ENCODE measurements at regions not wholly inside any gene's neighbourhood (a gene's known extent, or its start where the extent isn't known, plus 50 kb on each side); places are given as distances from the start of the nearest gene placed in this dataset.

DNA sequence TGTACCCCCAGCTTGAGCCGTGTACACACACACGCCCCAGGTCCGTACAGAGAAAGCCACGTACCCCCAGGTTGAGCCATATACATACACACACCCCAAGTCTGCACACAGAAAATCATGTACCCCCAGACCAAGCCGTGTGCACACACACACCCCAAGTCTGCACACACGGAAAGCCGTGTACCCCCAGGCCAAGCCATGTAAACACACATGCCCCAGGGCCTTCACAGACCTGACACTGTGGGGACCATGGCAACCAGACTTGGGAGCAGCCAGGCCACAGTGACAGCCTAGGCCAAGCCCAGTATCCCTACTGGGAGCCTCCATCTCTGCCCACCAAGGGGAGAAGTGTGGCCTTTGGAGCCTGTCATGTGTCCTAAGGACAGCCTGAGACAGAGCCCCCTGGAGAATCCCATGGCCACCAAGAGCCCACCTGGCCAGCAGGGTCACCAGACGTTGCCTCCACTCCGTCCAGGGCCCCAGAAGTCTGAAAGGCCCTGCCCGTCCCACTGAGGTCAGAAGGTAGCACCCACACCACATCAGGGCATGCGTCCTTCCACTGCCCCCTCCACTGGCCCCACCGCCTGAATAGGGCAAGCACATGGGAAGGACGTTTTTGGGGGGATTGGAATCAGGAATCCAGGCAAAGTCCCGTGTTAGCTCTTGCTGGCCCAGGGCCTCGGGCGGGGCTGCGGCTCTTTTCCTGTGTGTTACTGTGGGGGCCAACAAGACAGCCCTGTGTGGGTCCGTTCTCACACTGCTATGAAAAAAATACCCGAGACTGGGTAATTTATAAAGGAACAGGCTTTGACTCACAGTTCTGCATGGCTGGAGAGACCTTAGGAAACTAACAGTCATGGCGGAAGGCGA, 636.7 kb downstream of the TBC1D22A start:
- DNase-seq, result no peak

DNA sequence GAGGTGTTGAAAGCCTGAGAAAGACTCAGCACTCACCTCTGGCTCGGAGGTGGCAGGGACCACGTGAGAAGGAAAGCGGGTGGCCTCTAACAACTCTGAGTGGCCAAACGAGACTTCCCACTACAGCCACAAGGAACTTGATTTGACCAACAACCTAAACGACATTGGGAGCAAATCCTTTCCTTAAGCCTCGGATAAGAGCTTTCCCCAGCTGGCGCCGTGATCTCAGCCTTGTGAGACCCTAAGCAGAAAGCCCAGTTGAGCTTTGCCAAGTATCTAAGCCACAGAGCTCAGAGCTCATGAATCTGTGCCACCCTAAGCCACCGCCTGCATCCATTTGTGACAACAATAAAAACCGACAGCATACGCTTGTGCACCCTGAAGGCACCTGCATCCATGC, 636.0 kb downstream of the TBC1D22A start:
- no peak for DNase-seq

DNA sequence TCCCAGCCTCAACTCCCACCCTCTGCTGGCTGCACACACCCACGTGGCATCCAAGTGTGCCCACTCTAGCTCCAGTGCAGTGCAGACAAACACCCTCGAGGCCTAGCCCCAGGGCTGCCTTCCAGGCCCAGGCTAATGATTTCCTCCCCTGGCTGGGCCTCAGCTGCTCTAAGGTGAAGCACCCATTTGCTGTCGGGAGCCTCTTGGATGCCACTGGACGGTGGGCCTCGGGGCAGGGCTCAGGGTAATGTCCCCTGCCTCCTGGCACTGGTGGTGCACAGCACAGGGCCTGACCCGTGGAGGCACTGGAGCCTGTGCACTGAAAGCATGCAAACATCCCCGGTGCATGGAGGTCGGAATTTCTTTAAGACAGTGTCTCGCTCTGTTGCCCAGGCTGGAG, 635.2 kb downstream of the TBC1D22A start:
- no peak for DNase-seq

DNA sequence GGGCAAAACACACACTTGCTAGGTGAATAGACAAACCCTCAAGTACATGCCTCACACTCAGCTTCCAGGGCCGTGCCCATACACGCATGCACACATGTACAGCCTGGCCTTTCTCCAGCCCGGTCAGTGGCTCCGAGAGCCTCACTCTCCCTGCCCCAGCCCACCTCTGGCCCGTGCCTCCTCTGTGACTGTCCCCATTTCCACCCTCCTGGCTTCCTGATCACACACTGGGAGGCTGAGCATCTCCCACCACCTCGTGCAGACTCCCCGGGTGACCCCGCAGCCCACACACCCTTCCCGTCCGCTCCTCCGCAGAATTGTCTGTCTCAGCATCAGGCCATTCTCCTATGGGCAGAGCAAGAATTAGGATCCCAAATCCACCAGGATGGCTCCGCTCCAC, 634.1 kb downstream of the TBC1D22A start:
- DNase-seq, result no peak

DNA sequence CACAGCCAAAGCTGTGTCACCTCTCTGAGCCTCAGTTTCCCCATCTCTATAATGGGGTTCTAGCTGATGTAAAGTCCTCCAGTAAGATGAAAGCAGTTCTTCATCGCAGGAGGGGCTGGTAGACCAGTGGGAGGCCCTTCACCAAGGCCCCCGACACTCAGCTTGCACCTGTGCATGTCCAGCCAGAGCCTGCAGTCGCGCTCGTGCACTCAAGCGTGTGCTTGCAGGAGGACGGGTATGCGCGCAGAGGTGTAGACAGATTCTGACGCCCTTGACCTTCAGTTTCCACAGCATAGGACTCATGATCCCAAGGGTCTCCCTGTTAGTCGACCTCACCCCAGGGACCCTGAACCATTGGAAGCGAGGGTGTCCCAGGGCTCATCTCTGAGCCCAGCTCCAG, 633.7 kb downstream of the TBC1D22A start:
- DNase-seq, result no peak

DNA sequence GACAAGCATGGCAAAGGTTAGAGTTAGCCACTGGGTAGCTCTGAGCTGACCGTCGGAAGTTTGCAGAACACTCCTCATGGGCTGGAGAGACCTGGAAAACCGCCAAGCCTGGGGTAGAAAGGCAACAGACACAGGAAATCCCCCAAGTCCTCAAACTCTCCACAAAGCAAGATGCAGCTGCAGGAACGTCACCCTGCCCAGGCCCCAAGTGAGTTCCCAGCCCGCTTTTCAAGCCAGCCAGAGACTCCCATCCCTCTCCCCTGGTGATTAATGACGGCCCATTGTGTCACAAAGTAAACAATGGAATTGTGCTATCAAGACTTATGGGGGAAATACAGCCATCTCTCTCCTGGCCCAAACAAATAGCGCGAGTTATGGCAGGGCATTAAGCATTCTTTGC, 633.0 kb downstream of the TBC1D22A start:
- DNase-seq, result no peak

DNA sequence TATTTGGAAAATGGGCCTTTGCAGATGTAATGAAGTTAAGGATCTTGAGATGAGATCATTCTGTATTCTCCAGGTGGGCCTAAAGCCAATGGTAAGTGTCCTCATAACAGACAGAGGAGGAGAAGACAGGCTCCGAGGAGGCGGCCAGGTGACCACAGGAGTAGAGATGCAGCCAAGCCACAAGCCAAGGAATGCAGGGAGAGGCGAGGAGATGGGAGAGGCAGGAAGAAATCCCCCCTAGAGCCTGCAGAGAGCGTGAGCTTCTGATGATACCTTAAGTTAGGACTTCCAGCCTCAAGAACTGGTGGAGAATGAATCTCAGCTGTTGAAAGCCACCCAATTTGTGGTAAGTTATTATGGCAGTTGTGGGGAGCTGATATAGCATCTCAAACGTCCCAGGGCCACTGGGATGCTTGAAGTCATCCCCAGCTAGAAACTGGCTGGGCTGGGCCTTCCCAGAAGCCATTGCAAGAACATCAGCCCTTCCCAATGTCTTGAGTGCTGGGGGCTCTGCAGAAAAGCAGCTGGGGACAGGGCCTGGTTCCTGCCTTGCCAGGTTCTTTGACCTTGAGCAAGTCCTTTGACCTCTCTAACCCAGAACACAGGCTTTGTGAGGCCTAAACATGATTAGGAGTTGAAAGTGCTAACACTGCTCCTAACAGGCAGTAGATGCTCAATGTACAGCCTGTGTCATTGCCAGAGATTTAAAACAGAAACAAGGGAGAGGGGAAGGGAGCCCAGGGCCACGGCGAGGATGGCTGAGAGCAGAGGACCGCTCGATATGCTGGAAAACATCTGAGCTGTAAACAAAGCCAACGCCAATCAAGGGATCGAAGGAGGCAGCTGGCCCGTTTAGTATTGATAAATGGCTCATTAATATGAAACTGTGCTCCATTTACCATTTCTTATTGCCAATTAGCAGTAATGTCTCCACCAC, 632.3 kb downstream of the TBC1D22A start:
- no peak for DNase-seq

DNA sequence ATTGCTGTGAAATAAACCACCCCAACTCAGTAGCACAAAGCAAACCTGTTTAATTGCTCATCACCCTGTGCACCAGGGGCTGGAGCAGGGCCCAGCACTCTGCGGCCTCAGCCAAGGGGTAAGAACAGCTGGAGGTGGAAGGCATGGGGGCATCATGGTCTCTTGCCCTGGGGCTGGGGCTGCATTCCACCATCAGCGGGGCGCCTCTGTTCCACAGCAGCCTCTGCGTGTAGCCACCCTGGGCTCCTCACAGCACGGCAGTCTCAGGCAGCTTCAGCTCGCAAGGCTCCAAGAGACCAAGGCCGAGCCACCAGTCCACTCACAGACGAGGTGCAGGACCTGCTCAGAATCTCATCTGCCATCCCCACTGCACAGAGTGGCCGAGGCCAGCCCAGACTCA, 630.7 kb downstream of the TBC1D22A start:
- DNase-seq, result no peak

DNA sequence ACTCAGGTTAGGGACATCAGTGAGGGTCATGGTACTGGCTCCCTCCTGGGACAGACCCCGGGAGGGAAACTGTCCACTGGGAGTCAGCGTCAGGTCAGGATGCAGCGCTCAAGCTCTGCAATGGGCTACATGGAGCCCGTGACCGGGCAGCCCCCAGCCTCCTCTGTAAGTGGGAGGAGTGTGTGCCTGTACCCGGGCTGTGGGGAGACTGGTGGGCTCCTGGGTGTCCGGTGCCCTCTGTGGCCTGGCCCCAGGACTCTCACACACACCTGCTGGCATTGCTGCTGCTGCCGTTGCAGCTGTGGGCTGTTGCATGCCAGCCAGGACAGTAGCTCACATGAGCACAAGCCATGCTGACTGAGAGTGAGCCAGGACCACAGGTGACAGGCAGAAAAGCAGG, 630.3 kb downstream of the TBC1D22A start:
- DNase-seq, result no peak

DNA sequence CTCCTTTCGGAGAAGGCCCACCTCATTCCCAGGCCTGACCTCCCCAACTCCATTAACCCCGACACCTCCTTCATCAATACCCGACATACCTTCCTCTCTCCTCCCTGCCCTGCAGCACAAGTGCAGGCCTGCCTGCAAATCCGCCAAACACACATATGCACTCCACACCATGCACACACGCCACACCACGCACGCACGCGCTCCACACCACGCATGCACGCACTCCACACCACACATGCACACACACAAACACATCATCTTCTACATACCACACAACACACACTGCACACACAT, 629.6 kb downstream of the TBC1D22A start:
- DNase-seq, result no peak

DNA sequence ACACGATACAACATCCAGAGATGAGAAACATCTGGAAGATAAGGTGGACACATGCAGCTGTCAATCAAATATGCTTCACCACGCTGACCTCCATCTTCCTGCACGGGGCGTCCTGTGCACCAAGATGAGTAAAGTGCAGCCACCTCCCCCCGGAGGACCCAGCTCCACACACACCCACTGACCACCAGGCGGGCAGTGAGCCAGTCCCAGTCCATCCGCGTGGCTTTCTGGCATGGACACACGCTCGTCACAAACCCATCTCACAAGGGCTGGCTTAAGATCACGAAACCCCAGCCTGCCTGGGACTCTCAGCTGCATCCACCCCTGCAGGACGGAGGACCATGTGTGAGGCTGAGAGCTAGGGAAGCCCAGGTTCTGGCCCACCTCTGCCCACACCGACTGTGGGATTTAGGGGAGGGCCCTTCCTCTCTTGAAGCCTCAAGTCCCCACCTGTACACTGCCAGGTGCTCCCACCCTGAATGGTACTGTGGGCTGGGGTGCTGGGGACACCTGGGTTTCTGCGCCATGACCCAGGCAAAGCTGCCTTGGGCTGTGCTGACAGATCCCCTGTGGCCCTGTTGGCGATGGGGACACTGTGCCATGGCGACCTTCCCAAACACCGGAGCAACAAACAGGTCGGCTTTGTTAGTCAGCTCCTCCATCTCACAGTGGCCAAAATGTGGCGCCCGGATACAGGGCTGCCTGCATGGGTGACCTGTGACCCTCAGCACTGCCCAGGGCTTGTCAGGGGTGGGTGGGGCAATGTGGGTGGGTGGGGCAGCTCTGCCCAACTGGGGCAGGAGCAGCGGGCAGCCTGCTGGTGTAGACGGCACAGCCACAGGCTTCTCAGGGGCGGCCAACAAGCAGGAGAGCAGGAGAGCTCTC, 629.0 kb downstream of the TBC1D22A start:
- DNase-seq, result no peak

DNA sequence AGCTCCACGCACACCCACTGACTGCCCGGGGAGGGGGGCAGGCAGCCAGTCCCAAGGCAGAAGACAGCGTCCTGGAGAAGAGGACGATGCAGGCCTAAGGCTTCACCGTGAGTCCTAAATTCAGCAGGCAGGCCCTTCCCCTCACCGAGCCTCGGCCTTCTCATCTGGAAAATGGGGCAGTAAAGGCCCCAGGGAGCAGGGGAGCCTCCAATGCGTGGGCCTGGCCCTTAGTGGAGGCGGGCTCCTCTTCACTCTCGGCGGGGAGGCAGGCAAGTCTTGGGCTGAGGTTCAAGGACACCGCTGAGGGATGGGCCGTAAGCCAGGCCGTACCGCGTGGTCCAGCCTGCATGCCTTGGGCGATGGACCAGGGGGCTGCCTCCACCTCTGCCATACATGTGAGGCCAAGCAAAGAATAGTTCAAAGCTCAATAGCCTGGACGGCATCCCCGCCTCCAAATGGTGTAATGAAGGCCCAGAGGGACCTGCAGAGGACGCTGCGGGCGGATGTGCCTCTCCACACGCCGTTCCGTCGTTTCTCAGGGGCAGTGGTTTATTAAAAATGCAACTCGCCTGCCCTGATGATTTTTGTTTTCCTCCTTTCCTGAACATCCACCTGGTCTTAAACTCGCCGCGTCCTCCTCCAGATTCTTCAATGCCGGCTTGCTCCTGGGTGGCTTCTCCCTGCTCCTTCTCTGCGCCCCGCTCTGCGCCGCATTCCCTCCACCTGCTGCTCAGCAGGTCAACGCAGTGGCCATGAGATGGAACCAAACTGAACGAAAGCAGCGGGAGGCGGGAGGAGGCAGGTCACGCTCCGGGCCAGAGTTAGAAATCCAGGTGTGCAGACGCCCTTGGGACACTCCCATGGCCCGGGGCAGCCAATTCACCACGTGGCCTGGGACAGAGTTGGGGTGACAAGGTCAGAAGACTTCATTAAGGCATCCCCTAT, 627.8 kb downstream of the TBC1D22A start:
- no peak for DNase-seq

DNA sequence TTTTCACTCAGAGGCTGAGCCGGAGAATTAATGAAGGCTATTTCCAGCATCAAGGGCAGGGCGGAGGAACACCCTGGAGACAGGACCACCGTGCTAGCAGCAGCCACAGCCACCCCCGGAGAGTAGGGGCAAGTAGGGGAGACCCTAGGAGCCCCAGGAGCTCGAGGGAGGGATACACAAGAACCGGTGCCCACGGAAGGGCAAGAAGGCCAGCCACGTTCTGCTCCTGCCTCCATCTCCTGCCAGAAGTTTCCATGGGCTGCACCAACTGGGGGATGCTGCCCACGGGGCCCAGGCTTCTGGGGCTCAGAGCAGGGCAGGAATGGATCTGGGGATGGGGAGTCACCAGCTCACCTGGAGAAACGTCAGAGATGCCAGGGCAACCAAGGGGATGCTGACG, 626.8 kb downstream of the TBC1D22A start:
- DNase-seq, result no peak

DNA sequence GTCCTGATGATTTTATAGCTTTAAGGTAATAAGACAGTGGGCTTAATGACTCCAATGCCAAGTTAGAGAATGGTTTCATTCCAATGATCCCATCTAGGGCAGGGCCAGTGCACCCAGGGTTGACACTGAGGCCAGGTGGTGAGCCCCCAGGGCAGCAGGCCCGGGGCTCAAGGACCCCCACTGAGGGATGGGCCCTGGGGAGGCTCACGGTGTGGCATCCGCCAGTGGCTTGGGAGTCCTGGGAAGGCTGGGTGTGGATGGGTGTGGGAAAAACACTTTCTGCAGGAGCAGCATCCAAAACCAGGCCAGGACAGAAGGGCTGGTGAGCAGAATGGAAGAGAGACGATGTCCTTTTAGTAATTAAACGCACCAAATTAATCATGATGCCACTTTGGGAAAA, 626.3 kb downstream of the TBC1D22A start:
- DNase-seq, result no peak

DNA sequence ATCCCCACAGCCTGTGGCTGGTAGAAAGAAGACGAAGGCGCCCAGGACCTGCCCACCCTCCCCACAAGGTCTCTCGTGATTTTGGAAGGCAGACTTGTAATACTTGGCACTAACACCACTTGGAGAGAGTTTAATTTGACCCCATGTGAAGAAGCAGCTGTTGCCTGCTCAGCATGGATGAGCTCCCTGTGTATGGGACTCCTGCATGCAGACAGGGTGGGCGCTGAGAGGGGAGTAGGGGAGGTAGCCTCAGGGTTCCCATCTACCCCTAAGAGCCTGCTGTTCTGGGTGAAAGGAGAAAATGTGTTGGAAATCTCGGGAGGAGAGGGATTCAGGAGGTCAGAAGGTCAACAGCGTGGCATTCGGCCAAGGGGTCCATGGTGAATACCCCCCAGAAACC, 625.9 kb downstream of the TBC1D22A start:
- no peak for DNase-seq

DNA sequence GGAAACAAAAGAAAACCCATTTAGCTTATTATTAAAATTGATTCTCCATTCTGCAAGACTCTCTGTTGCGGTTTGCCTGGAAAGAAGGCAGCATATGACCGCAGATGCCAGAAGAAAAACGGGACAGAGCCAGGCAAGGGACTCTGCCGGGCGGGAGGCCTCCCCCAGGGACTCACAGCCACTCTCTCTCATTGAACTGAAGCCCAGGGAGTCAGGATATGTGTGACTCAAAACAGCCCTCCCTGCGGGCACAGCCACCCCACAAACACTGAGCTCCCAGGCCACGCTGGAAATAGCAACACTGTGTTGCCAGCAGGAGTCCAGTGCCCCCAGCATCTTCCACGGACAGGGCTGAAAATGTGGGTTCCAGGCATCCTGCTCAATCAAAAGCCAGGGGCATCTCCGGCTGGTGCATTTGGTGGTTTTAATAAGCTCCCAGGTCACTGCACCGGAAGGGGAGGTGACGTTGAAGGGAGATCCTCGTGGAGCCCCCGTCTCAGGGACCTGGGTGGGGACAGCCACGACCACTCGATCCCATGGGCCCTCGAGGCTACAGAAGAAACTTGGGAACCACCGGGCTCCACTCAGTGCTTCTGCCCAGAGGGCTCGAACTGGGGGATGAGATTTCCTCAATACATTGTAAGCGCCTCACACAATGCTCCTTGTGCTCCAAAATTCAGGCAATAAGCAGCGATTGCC, 624.5 kb downstream of the TBC1D22A start:
- DNase-seq, result no peak

DNA sequence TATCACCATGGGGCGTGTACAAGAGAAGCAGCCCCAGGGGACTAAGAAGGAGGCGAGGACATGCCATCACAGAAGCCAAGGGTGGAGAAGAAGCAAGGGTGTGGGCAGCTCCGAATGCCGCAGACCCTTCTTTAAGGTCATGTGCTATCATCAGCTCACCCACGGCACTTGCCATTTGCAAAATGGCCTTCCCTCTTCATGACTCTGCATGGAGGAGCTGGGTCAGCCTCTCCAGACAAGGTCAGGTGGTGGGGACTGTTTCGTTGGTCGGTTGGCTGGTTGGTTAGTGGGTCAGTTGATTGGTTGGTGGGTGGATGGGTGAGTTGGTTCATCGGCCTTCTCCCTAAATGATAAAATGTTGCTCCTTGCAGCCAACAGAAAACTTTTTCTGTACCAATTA, 622.5 kb downstream of the TBC1D22A start:
- no peak for DNase-seq

DNA sequence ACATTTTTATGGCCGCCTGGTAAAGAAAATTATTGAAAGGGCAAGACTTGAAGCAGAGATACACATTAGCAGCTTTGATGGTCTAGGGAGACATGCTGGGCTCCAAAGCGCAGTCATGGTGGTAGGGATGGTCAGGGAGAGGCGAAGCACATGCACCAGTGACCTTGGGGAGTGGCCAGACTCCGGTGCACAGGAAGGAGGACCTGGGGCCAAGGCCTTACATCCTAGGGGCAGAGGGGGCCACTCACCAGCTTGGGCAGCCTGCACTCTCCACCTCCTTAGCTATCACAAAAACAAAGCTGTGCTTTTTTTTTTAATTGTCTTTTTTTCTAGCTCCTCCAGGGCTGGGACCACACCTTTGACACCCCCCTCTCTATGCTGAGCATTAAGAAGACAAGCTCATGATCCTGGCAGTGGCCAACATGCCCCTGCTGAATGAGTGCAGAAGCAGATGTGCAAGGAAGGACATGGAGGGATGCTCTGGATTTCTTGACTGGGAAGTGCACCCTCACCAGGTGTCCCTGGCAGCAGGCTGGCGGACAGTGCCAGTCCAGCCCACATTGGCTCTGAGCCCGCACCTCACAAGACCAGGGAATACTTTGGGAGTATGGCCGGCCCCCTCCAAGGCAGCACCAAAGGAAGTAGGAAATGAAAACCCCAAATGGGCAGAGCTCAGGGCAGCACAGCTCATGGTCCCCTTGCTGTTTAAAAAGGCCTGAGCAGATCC, 619.9 kb downstream of the TBC1D22A start:
- DNase-seq, result no peak

DNA sequence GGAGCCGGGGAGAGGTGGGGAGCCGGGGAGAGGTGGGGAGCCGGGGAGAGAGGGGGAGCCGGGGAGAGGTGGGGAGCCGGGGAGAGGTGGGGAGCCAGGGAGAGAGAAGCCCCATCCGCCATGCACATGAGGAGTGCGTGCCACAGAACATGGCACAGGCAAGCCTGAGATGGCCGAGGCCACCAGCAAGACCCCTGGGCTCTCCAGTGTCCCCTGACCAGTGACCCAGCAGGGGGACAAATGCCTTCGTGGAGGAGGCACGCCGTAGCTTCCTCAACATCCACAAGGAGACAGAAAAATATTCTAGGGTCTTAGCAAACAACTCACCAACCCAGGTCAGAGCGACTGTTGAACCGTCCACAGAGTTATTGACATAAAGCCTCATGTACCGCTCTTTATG, 618.8 kb downstream of the TBC1D22A start:
- DNase-seq, result no peak

DNA sequence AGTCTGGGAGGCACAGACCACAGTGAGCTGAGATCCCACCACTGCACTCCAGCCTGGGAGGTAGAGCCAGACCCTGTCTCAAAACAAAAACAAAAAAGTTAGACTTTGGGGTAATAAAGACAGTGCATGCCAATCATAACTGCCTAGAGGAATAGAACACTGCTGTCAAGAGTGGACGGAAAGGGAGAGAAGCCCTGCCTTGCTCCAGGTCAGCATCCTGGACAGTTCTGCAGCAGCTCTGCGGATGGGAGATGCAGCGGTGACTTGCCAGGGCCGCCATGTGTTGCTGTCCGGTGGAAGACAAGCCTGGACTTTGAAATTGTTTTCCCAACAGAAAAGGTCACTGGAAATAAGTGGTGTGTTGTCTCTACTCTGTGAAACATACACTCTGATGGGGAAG, 618.2 kb downstream of the TBC1D22A start:
- no peak for DNase-seq

DNA sequence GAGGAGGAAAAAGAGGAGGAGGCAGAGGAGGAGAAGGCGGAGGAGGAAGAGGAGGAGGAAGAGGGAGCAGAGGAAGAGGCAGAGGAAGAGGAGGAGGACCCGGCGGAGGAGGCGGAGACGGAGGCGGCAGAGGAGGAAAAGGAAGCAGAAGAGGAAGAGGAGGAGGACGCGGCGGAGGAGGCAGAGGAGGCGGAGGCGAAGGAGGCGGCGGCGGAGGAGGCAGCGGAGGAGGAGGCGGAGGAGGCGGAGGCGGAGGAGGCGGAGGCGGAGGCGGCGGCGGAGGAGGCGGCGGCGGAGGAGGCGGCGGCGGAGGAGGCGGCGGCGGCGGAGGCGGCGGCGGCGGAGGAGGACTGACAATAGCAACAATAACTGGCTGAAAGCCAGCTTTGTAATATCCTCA, 616.6 kb downstream of the TBC1D22A start:
- no peak for DNase-seq
